ENCODE measurements at regions not wholly inside any gene's neighbourhood (a gene's known extent, or its start where the extent isn't known, plus 50 kb on each side); places are given as distances from the start of the nearest gene placed in this dataset.
"Not testable (repeated sequence)": the region's sequence is repeated elsewhere in the genome, so short reads cannot be mapped to it uniquely, and the experiment has no call there.

DNA sequence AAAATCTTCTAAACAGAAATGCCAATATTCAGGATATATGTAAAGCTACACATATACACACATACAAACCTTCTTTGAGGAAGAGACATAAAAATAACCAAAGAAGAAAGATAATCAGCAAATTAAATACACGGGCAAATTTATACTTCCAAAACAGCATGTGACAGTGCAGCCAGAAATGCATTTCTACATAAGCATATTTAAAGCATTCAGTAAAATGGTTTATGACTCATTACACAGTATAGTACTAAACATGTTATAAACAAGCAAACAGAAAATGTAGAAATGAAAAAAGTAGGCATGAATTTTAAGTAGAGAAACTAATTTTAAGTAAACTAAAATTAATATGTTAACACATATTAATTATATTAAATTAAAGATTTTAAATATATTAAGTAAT, 1717.2 kb downstream of the OTOL1 start:
- no peak for DNase-seq (ENCODE audit: low read depth in 2 of 2)

DNA sequence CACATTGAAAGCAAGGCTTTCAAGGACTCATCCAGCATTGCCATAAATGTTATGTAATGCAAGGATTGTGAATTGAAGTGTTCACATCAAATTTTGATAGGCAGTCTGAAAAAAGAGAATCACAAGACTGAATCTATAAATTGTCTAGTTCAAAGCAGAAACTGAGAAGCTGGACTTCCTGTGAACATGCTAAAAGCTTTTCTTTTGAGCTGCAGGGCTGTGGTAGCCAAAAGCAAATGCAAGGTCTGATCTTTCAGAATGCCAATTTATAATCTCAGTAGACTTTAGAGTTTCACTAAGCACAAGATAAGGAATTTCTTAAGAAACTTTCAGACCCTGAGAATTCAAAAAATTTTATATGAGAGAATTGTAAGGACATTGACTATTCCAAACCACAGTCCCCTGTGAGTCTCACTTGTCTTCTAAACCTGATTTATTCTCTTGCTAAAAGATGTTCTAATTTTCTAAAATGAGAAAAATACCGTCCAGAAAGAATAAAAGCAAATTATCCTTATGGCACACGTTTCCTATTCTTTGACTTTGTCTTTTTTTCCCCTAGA, 1700.3 kb downstream of the OTOL1 start:
- no peak for DNase-seq (ENCODE audit: low read depth in 2 of 2)

DNA sequence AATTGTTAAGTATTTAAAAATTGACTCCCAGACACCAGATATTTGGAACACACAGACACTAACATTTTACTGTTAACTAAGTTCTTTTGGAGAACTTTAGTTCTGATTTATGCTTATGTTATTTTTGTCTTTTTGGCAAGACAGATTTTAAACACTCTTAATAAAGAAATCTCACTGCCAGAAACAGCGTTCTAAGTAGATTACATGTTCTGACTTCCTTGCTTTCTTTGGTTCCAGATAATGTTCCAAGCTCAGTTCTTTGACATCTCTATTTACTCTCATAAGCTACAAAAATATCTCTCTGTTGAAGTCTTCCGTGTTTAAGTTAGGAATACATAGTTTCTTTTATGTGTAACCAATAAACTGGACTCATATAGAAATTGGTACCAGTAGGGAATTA, 1699.6 kb downstream of the OTOL1 start:
- DNase-seq (ENCODE audit: low read depth in 2 of 2), result no peak

DNA sequence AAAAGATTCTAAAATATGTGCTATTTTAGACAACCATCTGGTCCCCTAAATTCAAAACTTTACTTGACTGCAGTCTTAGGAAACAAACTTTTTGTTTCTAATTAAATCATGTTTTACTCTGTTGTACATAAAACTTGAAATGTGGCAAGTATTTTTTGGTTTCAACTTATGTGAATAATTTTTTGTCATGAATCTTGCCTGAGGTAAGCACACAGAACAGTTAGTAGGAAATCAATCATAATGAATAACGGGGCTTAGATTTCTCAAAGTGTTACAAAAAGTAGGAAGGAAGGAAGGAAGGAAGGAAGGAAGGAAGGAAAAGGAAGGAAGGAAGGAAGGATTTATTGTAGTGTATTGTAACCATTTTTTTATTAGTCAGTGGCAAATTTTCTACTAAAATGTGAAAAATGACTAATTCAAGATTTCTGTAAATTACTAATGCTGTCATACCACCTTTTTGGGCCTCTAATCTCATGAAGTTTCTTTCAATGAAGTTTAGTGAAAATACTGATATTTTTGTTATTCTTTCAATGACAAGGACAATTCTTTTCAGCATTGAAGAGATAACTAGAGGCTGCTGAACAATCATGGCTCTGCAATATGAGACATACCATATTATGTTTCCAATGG, 1689.2 kb downstream of the OTOL1 start:
- no peak for DNase-seq (ENCODE audit: low read depth in 2 of 2)

DNA sequence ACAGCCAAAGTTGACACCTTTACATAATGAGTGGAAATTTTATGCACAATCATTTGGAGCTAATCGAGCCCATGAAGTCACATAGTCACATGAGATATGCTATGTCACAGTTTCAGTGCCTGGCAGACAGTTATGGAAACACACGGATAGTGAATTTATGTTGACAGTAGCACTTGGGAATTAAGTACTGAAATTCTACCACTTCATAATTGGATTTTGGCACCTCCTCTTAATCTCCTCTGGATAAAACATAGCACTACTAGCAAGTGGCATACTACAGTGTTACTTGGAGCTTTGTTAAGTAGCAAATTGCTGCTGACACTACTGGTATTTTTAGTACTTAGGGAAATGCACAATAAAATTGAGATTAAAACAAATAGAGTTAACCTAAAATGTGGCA, 1679.4 kb downstream of the OTOL1 start:
- no peak for DNase-seq (ENCODE audit: low read depth in 2 of 2)

DNA sequence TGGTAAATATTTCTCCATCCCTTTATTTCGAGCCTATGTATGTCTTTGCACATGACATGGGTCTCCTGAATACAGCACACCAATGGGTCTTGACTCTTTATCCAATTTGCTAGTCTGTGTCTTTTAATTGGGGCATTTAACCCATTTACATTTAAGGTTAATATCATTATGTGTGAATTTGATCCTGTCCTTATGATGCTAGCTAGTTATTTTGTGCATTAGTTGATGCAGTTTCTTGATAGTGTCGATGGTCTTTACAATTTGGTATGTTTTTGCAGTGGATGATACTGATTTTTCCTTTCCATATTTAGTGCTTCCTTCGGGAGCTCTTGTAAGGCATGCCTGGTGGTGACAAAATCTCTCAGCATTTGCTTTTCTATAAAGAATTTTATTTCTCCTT, 1675.9 kb downstream of the OTOL1 start:
- DNase-seq (ENCODE audit: low read depth in 2 of 2), result not testable (repeated sequence)

DNA sequence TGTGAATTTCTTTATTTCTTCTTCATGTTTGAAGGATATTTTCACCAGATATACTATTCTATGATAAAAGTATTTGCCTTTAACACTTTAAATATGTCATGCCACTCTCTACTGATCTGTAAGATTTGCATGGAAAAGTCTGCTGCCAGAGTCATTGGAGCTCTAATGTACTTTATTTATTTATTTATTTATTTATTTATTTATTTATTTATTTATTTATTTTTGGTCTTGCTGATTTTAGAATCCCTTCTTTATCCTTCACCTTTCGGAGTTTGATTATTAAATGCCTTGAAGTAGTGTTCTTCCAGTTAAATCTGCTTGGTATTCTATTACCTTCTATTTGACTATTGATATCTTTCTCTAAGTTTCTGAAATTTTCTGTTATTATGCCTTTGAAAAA, 1669.6 kb downstream of the OTOL1 start:
- DNase-seq (ENCODE audit: low read depth in 2 of 2), result no peak

DNA sequence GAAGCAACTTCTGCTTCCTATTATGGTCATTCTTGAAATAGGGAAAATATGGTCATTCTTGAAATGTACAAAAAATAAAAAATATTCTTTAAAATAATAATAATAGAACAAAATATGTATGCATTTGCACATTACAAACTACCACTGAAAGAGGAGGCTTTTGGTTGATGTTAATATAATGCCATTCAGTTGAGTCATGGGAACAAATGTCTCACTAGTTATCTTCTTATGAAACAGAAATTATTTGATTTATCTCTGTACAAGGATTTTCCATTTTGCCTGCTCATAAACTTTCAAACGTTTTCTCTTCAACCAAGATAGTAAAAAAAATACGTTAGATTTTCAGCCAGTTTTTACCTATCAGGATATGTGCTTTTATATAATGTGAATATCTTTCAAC, 1662.7 kb downstream of the OTOL1 start:
- no peak for DNase-seq (ENCODE audit: low read depth in 2 of 2)

DNA sequence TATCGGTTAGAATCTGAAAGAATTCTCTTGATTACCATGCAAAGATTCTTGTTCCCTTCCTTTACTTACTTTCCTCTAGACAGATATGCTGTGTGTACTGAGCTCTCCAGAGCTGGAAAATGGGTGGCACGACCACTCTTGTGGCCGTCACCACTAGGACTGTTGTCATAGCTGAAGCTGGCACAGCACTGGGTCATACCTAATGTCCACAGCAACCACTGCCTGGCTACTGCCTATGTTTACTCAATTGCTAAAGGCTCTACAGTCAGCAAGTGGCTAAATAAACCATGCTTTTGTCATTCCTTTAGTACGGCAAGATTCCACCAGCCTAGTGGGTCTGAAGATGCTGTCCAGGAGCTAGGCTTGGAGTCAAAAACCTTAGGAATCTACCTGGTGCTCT, 1643.0 kb downstream of the OTOL1 start:
- DNase-seq (ENCODE audit: low read depth in 2 of 2), result no peak

DNA sequence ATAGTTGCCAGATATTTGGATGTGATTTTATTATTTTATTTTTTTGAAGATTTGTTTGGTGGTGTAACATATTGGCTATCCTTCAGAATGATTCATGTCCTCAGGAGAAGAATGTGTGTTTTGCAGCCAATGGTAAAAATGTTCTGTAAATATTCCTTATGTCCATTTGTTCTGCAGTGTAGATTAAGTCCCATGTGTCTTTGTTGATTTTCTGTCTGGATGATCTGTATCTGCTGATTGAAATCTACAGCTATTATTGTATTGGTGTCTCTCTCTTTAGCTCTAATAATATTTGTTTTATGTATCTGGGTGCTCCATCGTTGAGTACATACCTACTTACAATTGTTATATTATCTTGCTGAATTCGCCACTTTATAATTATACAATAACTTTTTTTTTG, 1641.7 kb downstream of the OTOL1 start:
- DNase-seq (ENCODE audit: low read depth in 2 of 2), result no peak

DNA sequence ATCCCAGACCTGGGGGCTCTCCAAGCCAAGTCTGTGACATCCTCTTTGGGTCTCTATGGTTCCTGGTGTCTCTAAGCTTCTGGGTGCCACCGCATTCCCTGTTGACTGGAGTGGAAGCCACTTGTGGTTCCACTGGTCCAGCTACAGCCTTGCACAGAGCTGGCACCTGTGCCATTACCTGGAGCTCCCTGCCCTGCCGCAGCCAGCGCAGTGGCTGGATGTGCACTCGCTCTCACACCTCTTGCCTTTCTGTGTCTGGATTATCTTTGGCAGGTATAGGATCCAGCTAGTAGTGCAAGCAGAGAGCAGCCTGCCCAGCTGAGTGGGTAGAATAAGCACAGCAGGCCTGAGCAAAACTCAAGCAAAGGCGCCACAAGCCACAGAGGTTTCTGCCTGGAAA, 1635.5 kb downstream of the OTOL1 start:
- DNase-seq (ENCODE audit: low read depth in 2 of 2), result no peak

DNA sequence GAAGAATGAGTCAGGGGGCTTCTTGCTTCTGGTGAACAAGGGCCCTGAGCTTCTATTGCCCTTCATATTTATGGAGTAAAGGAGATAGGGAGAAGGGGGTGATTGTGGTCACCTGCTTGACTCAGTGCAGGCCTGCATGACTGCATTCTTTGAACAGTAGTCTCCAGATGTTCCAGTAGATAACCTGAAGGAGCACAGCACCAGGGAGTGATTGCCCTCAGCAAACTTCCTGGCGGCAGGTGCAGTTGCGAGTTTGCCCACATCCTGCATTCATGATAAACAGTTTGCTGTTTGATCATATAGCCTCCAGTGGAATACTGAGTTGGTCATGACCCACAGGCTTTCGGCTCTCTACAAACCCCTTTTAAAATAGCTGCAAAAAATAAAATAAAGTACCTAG, 1632.7 kb downstream of the OTOL1 start:
- no peak for DNase-seq (ENCODE audit: low read depth in 2 of 2)

DNA sequence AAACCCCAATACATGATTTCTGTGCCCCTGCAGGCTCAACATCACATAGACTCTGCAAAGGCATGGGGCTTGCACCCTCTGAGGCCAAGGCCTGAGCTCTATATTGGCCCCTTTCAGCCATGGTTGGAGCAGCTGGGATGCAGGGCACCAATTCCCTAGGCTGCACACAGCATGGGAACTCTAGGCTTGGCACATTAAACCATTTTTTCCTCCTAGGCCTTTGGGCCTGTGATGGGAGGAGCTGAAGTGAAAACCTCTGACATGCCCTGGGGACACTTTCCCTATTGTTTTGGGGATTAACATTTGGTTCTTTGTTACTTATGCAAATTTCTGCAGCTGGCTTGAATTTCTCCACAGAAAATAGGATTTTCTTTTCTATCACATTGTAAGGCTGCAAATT, 1629.5 kb downstream of the OTOL1 start:
- no peak for DNase-seq (ENCODE audit: low read depth in 2 of 2)

Data from stimulated activated CD4-positive, alpha-beta T cell treated with anti-CD3 and anti-CD28 coated beads, Interleukin-12 subunit alpha, Interleukin-12 subunit beta, amount 100 ng/mL, for 24 hours (primary cell).